ENCODE measurements at regions not wholly inside any gene's neighbourhood (a gene's known extent, or its start where the extent isn't known, plus 50 kb on each side); places are given as distances from the start of the nearest gene placed in this dataset.

GRCh38 chr1:91613595-91613994, 112.9 kb downstream of the CDC7 start:
- peak; percentile 18; the same call in 1 of the 2 replicates for TF ChIP-seq RAD21 (IDR thresholded peaks at IDR 0.05; ENCODE audit: low read depth)
- no peak for TF ChIP-seq YY1 (IDR thresholded peaks at IDR 0.05; ENCODE audit: low read depth)
- no peak for TF ChIP-seq ZBTB7A (IDR thresholded peaks at IDR 0.05; ENCODE audit: low read depth)
- peak; percentile 55; the same call in 1 of the 2 replicates for TF ChIP-seq EP300 (IDR thresholded peaks at IDR 0.05; ENCODE audit: borderline replicate concordance)
- peak; percentile 59 for TF ChIP-seq TCF12 (IDR thresholded peaks at IDR 0.05; ENCODE audit: low read depth)
- TF ChIP-seq EGR1 (IDR thresholded peaks at IDR 0.05) = no peak
- peak; percentile 48; the same call in 1 of the 2 replicates for TF ChIP-seq TEAD4 (IDR thresholded peaks at IDR 0.05)
- TF ChIP-seq MAX (IDR thresholded peaks at IDR 0.05) = peak; percentile 84

- TF ChIP-seq RAD21 (IDR thresholded peaks at IDR 0.05; ENCODE audit: low read depth) = no peak
- TF ChIP-seq MAX (IDR thresholded peaks at IDR 0.05) = no peak; the same call in 1 of the 2 replicates
- no peak for TF ChIP-seq ZBTB7A (IDR thresholded peaks at IDR 0.05; ENCODE audit: low read depth)
- TF ChIP-seq TEAD4 (IDR thresholded peaks at IDR 0.05) = no peak
- TF ChIP-seq USF1 (IDR thresholded peaks at IDR 0.05) = no peak
- TF ChIP-seq TCF12 (IDR thresholded peaks at IDR 0.05; ENCODE audit: low read depth) = no peak
- no peak for TF ChIP-seq TAF1 (IDR thresholded peaks at IDR 0.05; ENCODE audit: low read depth)
- TF ChIP-seq CREB1 (IDR thresholded peaks at IDR 0.05; ENCODE audit: low read depth) = no peak
- TF ChIP-seq CEBPB (IDR thresholded peaks at IDR 0.05) = no peak
- no peak for TF ChIP-seq EGR1 (IDR thresholded peaks at IDR 0.05)
- TF ChIP-seq EP300 (IDR thresholded peaks at IDR 0.05; ENCODE audit: borderline replicate concordance) = no peak
- TF ChIP-seq NFIC (IDR thresholded peaks at IDR 0.05) = no peak
- no peak for TF ChIP-seq FOXM1 (IDR thresholded peaks at IDR 0.05; ENCODE audit: borderline replicate concordance, low read depth)
- no peak for TF ChIP-seq YY1 (IDR thresholded peaks at IDR 0.05; ENCODE audit: low read depth)
- TF ChIP-seq REST (IDR thresholded peaks at IDR 0.05; ENCODE audit: low read depth) = no peak
Observed at GRCh38 chr1:91616712-91617111, 116.1 kb downstream of the CDC7 start.

GRCh38 chr1:91617285-91617765, 116.7 kb downstream of the CDC7 start:
- peak; percentile 94 for TF ChIP-seq TCF12 (IDR thresholded peaks at IDR 0.05; ENCODE audit: low read depth)
- TF ChIP-seq USF1 (IDR thresholded peaks at IDR 0.05) = peak; percentile 39
- TF ChIP-seq YY1 (IDR thresholded peaks at IDR 0.05; ENCODE audit: low read depth) = no peak
- peak; percentile 36; the same call in 1 of the 2 replicates for TF ChIP-seq TEAD4 (IDR thresholded peaks at IDR 0.05)
- peak; percentile 67 for TF ChIP-seq RAD21 (IDR thresholded peaks at IDR 0.05; ENCODE audit: low read depth)
- TF ChIP-seq TAF1 (IDR thresholded peaks at IDR 0.05; ENCODE audit: low read depth) = no peak
- no peak for TF ChIP-seq EGR1 (IDR thresholded peaks at IDR 0.05)
- TF ChIP-seq MAX (IDR thresholded peaks at IDR 0.05) = peak; percentile 57
- TF ChIP-seq EP300 (IDR thresholded peaks at IDR 0.05; ENCODE audit: borderline replicate concordance) = peak; percentile 86
- TF ChIP-seq FOXM1 (IDR thresholded peaks at IDR 0.05; ENCODE audit: borderline replicate concordance, low read depth) = peak; percentile 38; the same call in 1 of the 2 replicates
- TF ChIP-seq NFIC (IDR thresholded peaks at IDR 0.05) = peak; percentile 47
- TF ChIP-seq CEBPB (IDR thresholded peaks at IDR 0.05) = peak; percentile 99

- TF ChIP-seq TAF1 (IDR thresholded peaks at IDR 0.05; ENCODE audit: low read depth) (no peak), NFIC (IDR thresholded peaks at IDR 0.05) (no peak), TEAD4 (IDR thresholded peaks at IDR 0.05) (no peak), TCF12 (IDR thresholded peaks at IDR 0.05; ENCODE audit: low read depth) (no peak), REST (IDR thresholded peaks at IDR 0.05; ENCODE audit: low read depth) (no peak), RAD21 (IDR thresholded peaks at IDR 0.05; ENCODE audit: low read depth) (no peak), EGR1 (IDR thresholded peaks at IDR 0.05) (no peak), EP300 (IDR thresholded peaks at IDR 0.05; ENCODE audit: borderline replicate concordance) (no peak), USF1 (IDR thresholded peaks at IDR 0.05) (no peak), CREB1 (IDR thresholded peaks at IDR 0.05; ENCODE audit: low read depth) (no peak), CEBPB (IDR thresholded peaks at IDR 0.05) (no peak), YY1 (IDR thresholded peaks at IDR 0.05; ENCODE audit: low read depth) (no peak), FOXM1 (IDR thresholded peaks at IDR 0.05; ENCODE audit: borderline replicate concordance, low read depth) (no peak)
Observed at GRCh38 chr1:91619881-91620280, 119.2 kb downstream of the CDC7 start.

- peak; percentile 77 for TF ChIP-seq USF1 (IDR thresholded peaks at IDR 0.05)
- no peak for TF ChIP-seq YY1 (IDR thresholded peaks at IDR 0.05; ENCODE audit: low read depth)
- TF ChIP-seq EGR1 (IDR thresholded peaks at IDR 0.05) = no peak
Observed at GRCh38 chr1:91621360-91621759, 120.7 kb downstream of the CDC7 start.
